Breast epithelium (tissue), 3 donors: ENCODE measurements at regions not wholly inside any gene's neighbourhood (a gene's known extent, or its start where the extent isn't known, plus 50 kb on each side); places are given as distances from the start of the nearest gene placed in this dataset.
"Not testable (repeated sequence)": the region's sequence is repeated elsewhere in the genome, so short reads cannot be mapped to it uniquely, and the experiment has no call there.

Source experiments
- CTCF ChIP-seq, 3 donors: fragments of 450-650 bp; IDR thresholded peaks; one replicate each; pipeline ENCODE4 v1.5.1; 2016 to 2017; ENCODE audit warnings: antibody characterized with exemption in 3 of 3, mild to moderate bottlenecking in 3 of 3, moderate library complexity in 3 of 3
- POLR2A ChIP-seq: fragments of 450-650 bp; IDR thresholded peaks from one replicate; pipeline ENCODE4 v1.6.1; 2016; ENCODE audit warnings: antibody characterized with exemption, mild to moderate bottlenecking, moderate library complexity
- POLR2AphosphoS5 ChIP-seq, 3 donors: sonication (generic); formaldehyde crosslinking; IDR thresholded peaks; one replicate each; pipeline ENCODE4 v1.6.1; 2017; ENCODE audit warnings: antibody characterized with exemption in 3 of 3

GRCh38 chr17:43304792-43305191, 71.0 kb upstream of the RNU2-1 start:
- not testable (repeated sequence) for TF ChIP-seq CTCF (IDR thresholded peaks at IDR 0.05); POLR2A; POLR2AphosphoS5 (IDR thresholded peaks at IDR 0.05)
